MG63 (cell line): ENCODE measurements at regions not wholly inside any gene's neighbourhood (a gene's known extent, or its start where the extent isn't known, plus 50 kb on each side); places are given as distances from the start of the nearest gene placed in this dataset.
"Not testable (repeated sequence)": the region's sequence is repeated elsewhere in the genome, so short reads cannot be mapped to it uniquely, and the experiment has no call there.

Source experiments
- DNase-seq: peaks from one replicate; pipeline ENCODE4 v3.0.0-alpha.2; 2020
- H3K27me3 ChIP-seq: fragments of 250-450 bp; sonication (Bioruptor Pico); 2 replicates; pipeline ENCODE4 v1.5.1; 2020; ENCODE audit warnings: mild to moderate bottlenecking, moderate library complexity
- H3K36me3 ChIP-seq: fragments of 250-450 bp; sonication (Bioruptor Pico); 2 replicates; pipeline ENCODE4 v1.5.1; 2020; ENCODE audit warnings: mild to moderate bottlenecking, moderate library complexity
- H3K4me3 ChIP-seq: fragments of 250-450 bp; sonication (Bioruptor Pico); 2 replicates; pipeline ENCODE4 v1.5.1; 2020; ENCODE audit warnings: mild to moderate bottlenecking, moderate library complexity
- H3K9me3 ChIP-seq: fragments of 250-450 bp; sonication (Bioruptor Pico); 2 replicates; pipeline ENCODE4 v1.5.1; 2020; ENCODE audit warnings: mild to moderate bottlenecking, moderate library complexity

- H3K4me3 ChIP-seq = no peak overlapping the region
- no peaks in the 10 kb centered on the region for H3K36me3 ChIP-seq
- no peaks in the 10 kb centered on the region for H3K9me3 ChIP-seq
- no peak for DNase-seq
- no peaks in the 10 kb centered on the region for H3K27me3 ChIP-seq
These were observed 306.5 kb downstream of the KCTD12 start for GRCh38 chr13:76579701-76580100.

- not testable (repeated sequence) for DNase-seq, H3K9me3 ChIP-seq, H3K27me3 ChIP-seq, H3K4me3 ChIP-seq, H3K36me3 ChIP-seq
These were observed 310.6 kb downstream of the KCTD12 start for GRCh38 chr13:76575634-76576033.

- Histone ChIP-seq H3K4me3 (no peak overlapping the region), H3K9me3 (no peaks in the 10 kb centered on the region), H3K27me3 (no peaks in the 10 kb centered on the region; the same call in 1 of the 2 replicates), H3K36me3 (no peaks in the 10 kb centered on the region)
- no peak for DNase-seq
These were observed 315.7 kb downstream of the KCTD12 start for GRCh38 chr13:76570510-76570971.

GRCh38 chr13:76556627-76557026 lies 329.6 kb downstream of the KCTD12 start:
- Histone ChIP-seq H3K4me3 (no peak overlapping the region), H3K27me3 (no peaks in the 10 kb centered on the region), H3K36me3 (no peaks in the 10 kb centered on the region), H3K9me3 (no peaks in the 10 kb centered on the region)
- DNase-seq = no peak

- H3K36me3 ChIP-seq = no peaks in the 10 kb centered on the region
- H3K27me3 ChIP-seq = no peaks in the 10 kb centered on the region
- no peak overlapping the region for H3K4me3 ChIP-seq
- DNase-seq = no peak
- H3K9me3 ChIP-seq = no peaks in the 10 kb centered on the region
These were observed 333.4 kb downstream of the KCTD12 start for GRCh38 chr13:76552807-76553206.

- Histone ChIP-seq H3K27me3 (no peaks in the 10 kb centered on the region), H3K9me3 (no peaks in the 10 kb centered on the region), H3K36me3 (no peaks in the 10 kb centered on the region), H3K4me3 (no peak overlapping the region)
- no peak for DNase-seq
These were observed 334.0 kb downstream of the KCTD12 start for GRCh38 chr13:76552041-76552772.

GRCh38 chr13:76542176-76542575 lies 344.0 kb downstream of the KCTD12 start:
- Histone ChIP-seq H3K27me3 (no peaks in the 10 kb centered on the region), H3K9me3 (no peaks in the 10 kb centered on the region), H3K36me3 (no peaks in the 10 kb centered on the region), H3K4me3 (no peak overlapping the region)
- DNase-seq = no peak

- Histone ChIP-seq H3K9me3 (no peaks in the 10 kb centered on the region), H3K27me3 (no peaks in the 10 kb centered on the region), H3K36me3 (no peaks in the 10 kb centered on the region)
These were observed 348.2 kb downstream of the KCTD12 start for GRCh38 chr13:76538004-76538403.

GRCh38 chr13:76533251-76533650 lies 353.0 kb downstream of the KCTD12 start:
- no peak for DNase-seq
- Histone ChIP-seq H3K4me3 (no peak overlapping the region), H3K27me3 (no peaks in the 10 kb centered on the region), H3K9me3 (no peaks in the 10 kb centered on the region), H3K36me3 (no peaks in the 10 kb centered on the region)

More at GRCh38 chr13:76538004-76538403, 348.2 kb downstream of the KCTD12 start:
- no peak overlapping the region for H3K4me3 ChIP-seq
- DNase-seq = no peak

GRCh38 chr13:76527041-76527440 lies 359.2 kb downstream of the KCTD12 start:
- peak; percentile 6 for DNase-seq
- Histone ChIP-seq H3K9me3 (no peaks in the 10 kb centered on the region), H3K36me3 (no peaks in the 10 kb centered on the region), H3K27me3 (no peaks in the 10 kb centered on the region), H3K4me3 (no peak overlapping the region)

GRCh38 chr13:76523740-76524340 lies 362.4 kb downstream of the KCTD12 start:
- Histone ChIP-seq H3K36me3 (no peaks in the 10 kb centered on the region), H3K4me3 (no peak overlapping the region), H3K9me3 (no peaks in the 10 kb centered on the region), H3K27me3 (no peaks in the 10 kb centered on the region)
- no peak for DNase-seq

- Histone ChIP-seq H3K9me3 (no peaks in the 10 kb centered on the region), H3K36me3 (no peaks in the 10 kb centered on the region), H3K4me3 (no peak overlapping the region), H3K27me3 (no peaks in the 10 kb centered on the region)
- no peak for DNase-seq
These were observed 364.0 kb downstream of the KCTD12 start for GRCh38 chr13:76522083-76522755.

- no peaks in the 10 kb centered on the region for H3K27me3 ChIP-seq
- no peaks in the 10 kb centered on the region for H3K9me3 ChIP-seq
- DNase-seq = no peak
- no peak overlapping the region for H3K4me3 ChIP-seq
- no peaks in the 10 kb centered on the region for H3K36me3 ChIP-seq
These were observed 366.5 kb downstream of the KCTD12 start for GRCh38 chr13:76519685-76520084.

- Histone ChIP-seq H3K9me3 (no peaks in the 10 kb centered on the region), H3K4me3 (no peak overlapping the region), H3K27me3 (no peaks in the 10 kb centered on the region), H3K36me3 (no peaks in the 10 kb centered on the region)
- DNase-seq = no peak
These were observed 369.6 kb downstream of the KCTD12 start for GRCh38 chr13:76516586-76516985.

- Histone ChIP-seq H3K9me3 (no peaks in the 10 kb centered on the region), H3K36me3 (no peaks in the 10 kb centered on the region), H3K4me3 (no peak overlapping the region), H3K27me3 (no peaks in the 10 kb centered on the region)
- DNase-seq = peak; percentile 78
These were observed 370.2 kb downstream of the KCTD12 start for GRCh38 chr13:76516013-76516412.

- peak; percentile 5 for DNase-seq
- H3K36me3 ChIP-seq = no peaks in the 10 kb centered on the region
- H3K9me3 ChIP-seq = no peaks in the 10 kb centered on the region
- no peaks in the 10 kb centered on the region for H3K27me3 ChIP-seq
- no peak overlapping the region for H3K4me3 ChIP-seq
These were observed 373.5 kb downstream of the KCTD12 start for GRCh38 chr13:76512721-76513145.

- Histone ChIP-seq H3K36me3 (no peaks in the 10 kb centered on the region), H3K4me3 (no peak overlapping the region), H3K9me3 (no peaks in the 10 kb centered on the region), H3K27me3 (no peaks in the 10 kb centered on the region)
- DNase-seq = no peak
These were observed 380.8 kb downstream of the KCTD12 start for GRCh38 chr13:76505437-76505836.
